NB4 (cell line): ENCODE measurements at regions not wholly inside any gene's neighbourhood (a gene's known extent, or its start where the extent isn't known, plus 50 kb on each side); places are given as distances from the start of the nearest gene placed in this dataset.

Source experiments
- DNase-seq: peaks from one replicate; pipeline ENCODE4 v3.0.0; 2010; ENCODE audit warnings: low read depth
- H3K4me3 ChIP-seq: one replicate; pipeline ENCODE4 v1.5.1; 2011; ENCODE audit warnings: mild to moderate bottlenecking, low read depth, low read length, moderate library complexity
- CTCF ChIP-seq: IDR thresholded peaks from one replicate; pipeline ENCODE4 v1.5.1; 2012; ENCODE audit warnings: low read depth, low read length
- MYC ChIP-seq: IDR thresholded peaks from 2 replicates; pipeline ENCODE4 v1.6.1; 2011; ENCODE audit warnings: low read depth, low read length
- POLR2A ChIP-seq: IDR thresholded peaks from 2 replicates; pipeline ENCODE4 v1.6.1; 2011; ENCODE audit warnings: mild to moderate bottlenecking; ENCODE audit not compliant: insufficient read length; ENCODE audit errors: extremely low read depth
- TF ChIP-seq, protein P1 (sequence below): IDR thresholded peaks from 2 replicates; pipeline ENCODE4 v1.6.1; 2011; ENCODE audit warnings: low read depth, low read length

- no peak for DNase-seq
- H3K4me3 ChIP-seq, result no peak overlapping the region
- TF ChIP-seq CTCF (no peak), POLR2A (no peak), MYC (no peak)
- TF ChIP-seq, protein P1, sequence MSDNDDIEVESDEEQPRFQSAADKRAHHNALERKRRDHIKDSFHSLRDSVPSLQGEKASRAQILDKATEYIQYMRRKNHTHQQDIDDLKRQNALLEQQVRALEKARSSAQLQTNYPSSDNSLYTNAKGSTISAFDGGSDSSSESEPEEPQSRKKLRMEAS, result no peak
Observed at GRCh38 chr5:133749331-133749985, 137.1 kb upstream of the FSTL4 start.

GRCh38 chr5:133746834-133747233 is 134.5 kb upstream of the FSTL4 start:
- peak; percentile 58 for TF ChIP-seq CTCF
- no peak for TF ChIP-seq POLR2A
- no peak for TF ChIP-seq MYC
- TF ChIP-seq, protein P1, result no peak
- H3K4me3 ChIP-seq, result no peak overlapping the region
- peak; percentile 18 for DNase-seq

GRCh38 chr5:133744960-133745308 is 132.6 kb upstream of the FSTL4 start:
- no peak overlapping the region for H3K4me3 ChIP-seq
- TF ChIP-seq, protein P1, result no peak
- TF ChIP-seq MYC (no peak), CTCF (no peak), POLR2A (no peak)
- no peak for DNase-seq

- no peak overlapping the region for H3K4me3 ChIP-seq
- TF ChIP-seq MYC (no peak), CTCF (no peak), POLR2A (no peak)
- TF ChIP-seq, protein P1, result no peak
- DNase-seq, result no peak
Observed at GRCh38 chr5:133744051-133744959, 132.0 kb upstream of the FSTL4 start.

DNA sequence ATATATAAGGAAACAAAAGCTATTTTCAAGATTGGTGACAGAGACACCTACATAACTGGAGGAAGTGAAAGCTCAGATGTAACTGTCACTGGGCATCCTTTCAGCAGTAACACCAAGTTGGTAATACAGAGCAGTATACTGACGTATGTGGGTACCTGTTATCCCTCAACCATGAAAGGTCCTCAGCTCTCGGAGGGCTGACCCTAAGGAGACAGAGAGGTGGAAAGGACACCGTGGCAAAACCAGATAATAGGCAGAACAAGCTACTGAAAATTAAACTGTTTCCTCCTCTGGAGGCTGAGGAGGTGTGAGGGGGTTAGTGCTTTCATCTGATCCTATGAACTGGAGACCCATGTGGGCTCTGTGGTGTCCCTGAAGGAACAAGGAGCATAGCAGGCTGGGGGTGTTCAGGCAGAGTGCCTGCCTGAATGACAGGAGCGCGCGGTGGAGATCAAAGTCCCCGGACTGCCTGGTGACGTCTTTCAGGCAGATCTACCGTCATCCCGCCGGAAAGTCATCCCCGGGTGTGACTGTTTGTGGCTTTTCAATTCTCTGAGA is 130.2 kb upstream of the FSTL4 start:
- DNase-seq, result no peak
- H3K4me3 ChIP-seq, result no peak overlapping the region
- TF ChIP-seq POLR2A (no peak), CTCF (no peak), MYC (no peak)
- TF ChIP-seq, protein P1, result no peak
